NCI-H524 (cell line): ENCODE measurements at regions not wholly inside any gene's neighbourhood (a gene's known extent, or its start where the extent isn't known, plus 50 kb on each side); places are given as distances from the start of the nearest gene placed in this dataset.
A peak's percentile ranks its signal among the peaks of the same experiment; 100 is the strongest.
"Not testable (repeated sequence)": the region's sequence is repeated elsewhere in the genome, so short reads cannot be mapped to it uniquely, and the experiment has no call there.

Experiments
- DNase-seq, 2 experiments: peaks; one replicate each; lab custom pipeline; 2025; lab: John Stamatoyannopoulos, UW

DNA sequence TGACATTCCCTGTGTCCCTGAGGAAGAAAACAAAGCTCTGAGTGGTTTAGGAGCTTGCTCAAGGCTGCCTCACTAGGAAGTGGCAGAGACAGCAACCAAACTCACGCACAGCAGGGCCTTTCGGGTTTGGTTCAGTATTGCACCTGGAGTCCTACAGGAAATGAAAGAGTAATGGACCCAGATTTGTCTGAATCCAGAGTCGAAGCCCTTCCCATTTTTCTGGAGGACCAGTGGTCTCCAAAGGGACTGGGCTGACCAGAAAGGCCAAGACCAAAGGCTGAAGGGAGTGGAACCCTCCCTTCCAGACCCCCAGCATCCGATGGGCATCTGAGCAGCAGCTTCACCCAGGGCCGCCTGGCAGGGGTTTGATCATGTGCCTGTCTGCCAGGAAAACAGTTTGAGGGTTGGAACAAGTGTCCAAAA, 85.5 kb upstream of the RPL38 start:
- DNase-seq, result peak in 1 of 2 experiments; percentile 47

DNA sequence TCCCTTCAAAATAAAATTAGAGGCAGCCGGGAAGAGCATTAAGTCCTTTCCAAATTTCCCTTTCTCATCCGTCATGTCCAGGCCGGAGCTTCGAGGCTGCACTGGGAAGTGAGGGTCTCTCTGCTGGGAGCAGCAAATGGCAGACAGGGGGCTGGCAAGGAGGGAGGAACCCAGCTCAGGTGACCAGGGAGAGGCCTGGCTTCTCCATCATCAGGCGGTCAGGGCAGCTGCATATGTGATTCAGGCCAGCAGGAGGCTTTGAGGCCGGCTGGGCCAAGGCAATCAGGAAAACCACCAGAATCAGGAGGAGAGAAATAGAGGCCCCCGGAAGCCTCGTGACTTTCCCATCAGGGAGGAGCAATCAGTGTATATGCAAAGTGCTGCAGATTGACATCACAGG, 85.0 kb upstream of the RPL38 start:
- peak in 1 of 2 experiments; percentile 24 for DNase-seq

DNA sequence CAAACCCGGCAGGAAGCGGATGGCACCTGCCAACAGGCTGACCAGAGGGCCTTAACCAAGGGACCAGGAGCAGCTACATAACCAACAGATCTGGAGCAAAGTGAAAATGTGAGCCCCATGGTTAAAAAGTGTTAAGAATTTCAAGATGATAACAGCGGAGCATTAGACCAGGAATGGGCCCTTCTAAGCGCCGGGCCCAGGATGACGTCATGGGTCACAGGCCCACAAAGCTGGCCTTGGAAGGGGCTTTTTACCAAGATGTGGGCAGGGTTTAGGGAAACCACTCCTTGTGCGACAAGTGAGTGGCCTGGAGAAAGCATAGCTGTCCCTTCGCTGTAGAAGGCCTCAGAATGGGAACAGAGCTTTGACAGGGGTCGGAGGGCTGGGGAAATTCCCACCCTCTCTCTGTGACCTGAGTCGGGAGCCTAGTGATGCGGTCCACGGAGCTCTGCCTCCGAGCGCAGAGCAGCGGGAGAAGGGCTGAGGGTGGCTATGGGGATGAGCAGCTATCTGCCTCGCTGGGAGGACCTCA, 84.4 kb upstream of the RPL38 start:
- no peak for DNase-seq

DNA sequence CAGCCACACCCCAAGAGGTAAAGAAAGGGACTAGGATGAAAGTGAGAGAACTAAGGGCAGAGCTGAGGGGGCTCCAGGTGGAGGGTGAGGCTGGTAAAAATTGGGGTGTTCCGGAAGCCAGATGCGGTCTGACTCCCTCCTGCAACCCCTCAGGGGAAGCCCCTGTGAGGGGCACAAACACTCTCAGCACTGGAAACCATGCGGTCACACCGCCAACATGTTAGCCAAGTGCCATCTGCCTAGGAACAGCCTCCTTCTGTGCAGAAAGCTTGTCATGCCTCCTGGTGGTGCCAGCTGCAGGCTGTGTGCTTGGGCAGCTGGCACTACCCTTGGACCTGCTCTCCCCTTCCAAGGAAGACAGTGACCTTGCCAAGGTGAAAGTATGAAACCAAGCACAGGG, 83.5 kb upstream of the RPL38 start:
- peak; percentile 92 to 95 for DNase-seq

DNA sequence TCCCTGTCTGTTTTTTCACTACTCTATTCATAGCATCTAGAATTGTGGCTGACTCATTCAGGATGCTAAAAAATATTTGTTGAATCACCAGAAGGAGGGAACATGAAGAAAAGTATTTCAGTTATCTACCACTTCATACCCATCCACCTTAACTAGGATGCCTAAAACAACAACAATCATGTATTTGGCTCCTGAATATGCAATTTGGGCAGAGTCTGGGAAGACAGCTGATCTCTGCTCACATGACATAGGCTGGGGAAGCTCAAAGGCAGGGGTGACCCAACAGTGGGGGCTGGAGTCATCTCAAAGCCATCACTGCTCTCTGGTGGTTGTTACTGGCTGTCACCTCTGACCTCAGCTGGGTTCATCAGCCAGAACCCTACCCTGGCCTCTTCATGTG, 80.1 kb upstream of the RPL38 start:
- no peak for DNase-seq

DNA sequence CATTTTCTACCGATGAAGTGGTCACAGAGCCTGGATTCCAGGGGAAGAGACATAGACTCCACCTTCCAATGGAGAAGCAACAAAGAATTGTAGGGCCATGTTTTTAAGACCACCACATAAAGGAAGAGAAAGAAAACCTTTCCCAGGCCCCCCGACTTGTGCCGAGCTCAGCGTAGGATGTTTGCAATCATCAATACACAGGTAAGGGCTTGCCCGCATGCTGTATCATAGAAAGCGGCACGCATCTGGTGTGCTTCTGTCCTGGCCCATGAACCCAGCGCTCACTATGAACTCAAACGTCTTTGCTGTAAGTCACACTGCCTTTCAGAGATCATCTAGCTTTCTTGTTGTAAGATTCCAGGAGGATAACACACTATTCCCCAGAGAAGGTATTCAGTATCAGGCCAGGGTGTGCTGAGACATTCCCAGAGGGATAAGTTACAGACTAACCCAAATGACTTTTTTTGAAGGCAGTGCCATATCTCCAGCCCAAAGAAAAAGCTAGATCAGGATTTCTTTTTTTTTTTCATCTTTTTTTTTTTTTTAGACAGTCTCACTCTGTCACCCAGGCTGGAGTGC, 79.5 kb upstream of the RPL38 start:
- DNase-seq, result no peak

DNA sequence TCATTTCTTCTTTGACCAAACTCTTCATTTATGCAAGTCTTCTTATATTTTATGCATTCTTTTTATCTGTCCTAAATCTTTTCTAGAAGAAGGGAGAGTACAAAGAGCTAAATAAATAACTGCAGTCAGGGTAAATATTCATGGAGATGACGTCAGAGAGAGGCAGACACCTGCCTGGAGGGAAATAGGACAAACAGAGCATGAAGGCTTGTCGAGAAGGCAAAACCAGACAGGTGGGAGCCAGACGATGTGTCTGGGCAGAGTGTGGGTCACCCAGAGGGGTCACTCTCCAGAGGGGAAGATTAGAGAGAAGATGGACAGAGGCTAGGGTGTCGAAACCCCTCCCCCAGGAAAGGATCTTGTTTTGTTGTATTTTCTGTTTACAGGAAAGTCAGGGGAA, 78.3 kb upstream of the RPL38 start:
- DNase-seq, result no peak

DNA sequence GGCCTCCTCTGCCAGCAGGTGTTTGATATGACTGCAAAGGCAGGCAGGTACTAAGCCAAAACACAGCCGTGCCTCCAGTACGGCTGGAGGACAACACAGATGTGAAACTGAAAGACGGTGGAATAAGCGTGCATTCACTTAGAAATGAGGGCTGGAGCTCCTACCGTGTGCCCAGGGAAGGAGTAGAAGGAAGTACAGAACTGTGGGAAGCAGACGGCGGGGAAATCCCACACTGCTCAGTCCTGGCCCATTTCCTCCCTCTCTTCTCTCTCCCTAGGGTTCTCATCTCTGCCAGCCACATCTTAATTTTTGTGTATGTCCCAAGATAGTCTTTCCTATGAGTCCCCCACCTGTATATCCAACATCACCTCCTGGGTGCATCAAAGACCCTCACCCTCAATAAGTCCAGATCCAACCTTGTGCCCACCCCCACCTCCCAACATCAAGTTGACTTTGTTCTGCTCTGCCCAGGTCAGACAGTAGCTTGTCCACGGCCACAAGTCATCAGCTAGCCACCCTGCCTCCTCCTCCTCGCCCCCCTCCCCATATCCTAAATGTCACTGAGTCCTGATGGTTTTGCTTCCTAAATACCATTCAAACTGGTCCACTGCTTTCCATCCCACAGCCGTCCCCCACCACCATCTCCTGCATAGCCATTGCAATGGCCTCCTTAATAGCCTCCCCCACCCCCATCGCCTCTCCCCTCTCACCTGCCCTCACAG, 77.1 kb upstream of the RPL38 start:
- no peak for DNase-seq

DNA sequence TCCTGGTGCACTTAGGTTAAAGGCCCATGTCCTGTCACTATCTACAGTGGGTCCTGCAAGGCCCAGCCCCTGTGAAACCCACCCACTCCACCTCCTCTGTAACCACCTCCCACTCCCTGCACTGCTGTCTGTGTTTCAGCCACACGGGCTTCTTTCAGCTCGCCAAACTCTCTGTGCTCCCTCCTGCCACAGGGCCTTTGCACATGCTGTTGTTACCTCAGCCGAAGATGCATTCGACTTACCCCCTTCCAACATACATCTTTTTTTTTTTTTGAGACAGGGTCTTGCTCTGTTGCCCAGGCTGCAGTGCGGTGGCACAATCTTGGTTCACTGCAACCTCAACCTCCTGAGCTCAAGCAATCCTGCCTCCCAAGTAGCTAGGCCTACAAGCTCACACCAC, 76.5 kb upstream of the RPL38 start:
- no peak for DNase-seq

DNA sequence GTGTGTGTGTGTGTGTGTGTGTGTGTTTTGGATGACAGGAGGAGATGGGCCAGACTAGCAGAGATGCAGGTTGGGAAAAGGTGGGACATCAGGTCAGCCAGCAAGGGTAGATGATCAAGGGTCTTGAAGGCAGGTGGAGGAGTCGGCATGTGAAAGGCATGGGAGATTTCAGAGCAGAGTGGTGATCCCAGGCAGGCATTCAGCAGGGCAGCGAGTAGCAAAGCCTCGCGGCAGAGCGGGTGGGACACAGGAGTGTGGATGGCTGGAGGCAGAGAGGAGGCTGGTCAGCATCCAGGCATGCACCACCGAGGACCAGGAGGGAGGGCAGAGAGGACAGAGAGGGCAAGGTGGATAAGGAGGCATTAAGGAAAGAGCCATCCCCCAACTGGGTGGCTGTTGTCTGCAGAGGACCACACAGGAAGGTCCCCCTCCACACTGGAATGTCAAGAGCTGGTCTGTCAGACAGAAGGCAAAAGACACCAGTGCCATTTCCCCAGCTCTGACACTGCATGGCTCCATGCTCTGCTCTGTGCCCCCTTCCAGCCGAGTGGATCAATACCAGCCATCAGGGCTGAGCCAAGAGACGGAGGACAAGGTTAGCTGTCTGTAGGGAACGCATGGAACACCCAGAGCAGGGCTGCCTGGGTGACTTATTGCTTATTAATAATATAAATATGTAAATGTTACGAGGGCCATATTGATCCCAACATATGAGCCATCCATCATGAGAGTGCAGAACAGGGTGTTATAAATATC, 74.8 kb upstream of the RPL38 start:
- DNase-seq, result no peak

DNA sequence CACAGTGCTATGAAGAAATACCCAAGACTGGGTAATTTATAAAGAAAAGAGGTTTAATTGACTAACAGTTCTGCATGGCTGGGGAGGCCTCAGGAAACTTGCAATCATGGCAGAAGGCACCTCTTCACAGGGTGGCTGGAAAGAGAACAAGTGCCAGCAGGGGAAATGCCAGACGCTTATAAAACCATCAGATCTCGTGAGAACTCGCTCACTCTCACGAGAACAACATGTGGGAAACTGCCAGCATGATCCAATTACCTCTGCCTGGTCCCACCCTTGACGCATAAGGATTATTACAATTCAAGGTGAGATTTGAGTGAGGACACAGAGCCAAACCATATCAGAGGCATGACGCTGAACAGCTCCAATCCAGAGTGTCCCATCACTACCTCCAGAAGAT, 73.7 kb upstream of the RPL38 start:
- peak in 1 of 2 experiments; percentile 37 for DNase-seq

DNA sequence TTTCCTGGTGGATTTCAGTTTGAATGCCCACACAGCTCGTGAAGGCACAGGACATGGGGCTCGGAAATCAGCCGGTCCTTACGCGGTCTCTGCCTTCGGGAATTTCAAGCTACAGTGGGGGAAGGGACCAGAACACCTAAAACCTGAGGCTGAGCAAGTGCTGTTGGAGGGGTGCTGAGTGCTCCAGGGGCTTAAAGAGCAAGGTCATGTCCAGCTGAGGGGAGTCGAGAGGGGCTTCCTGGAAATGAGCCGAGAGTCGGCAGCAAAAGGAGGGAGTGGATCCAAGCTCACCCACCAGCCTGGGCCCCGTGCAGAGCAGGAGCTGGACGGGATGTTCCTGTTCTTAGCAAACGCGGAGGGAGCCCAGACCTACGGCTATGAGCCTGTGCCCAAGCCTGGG, 73.2 kb upstream of the RPL38 start:
- no peak for DNase-seq

DNA sequence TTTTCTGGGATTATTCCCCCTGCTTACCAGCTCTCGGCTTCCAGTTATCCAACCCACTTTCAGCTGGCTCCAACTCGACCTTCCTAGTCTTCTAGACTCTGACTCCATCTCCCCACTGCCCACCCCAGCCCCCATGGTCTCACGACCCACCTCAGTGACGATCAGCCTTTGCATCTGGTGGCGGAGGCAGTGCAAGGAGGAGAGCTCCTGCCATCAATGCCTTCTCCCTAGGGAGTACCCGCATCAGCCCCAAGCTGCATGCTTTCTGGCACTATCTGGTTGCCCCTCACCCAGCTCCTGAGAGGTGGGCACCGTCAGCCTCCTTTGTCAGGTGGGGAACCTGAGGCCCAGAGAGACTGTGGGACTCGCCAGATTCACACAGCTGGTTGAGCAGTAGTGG, 72.6 kb upstream of the RPL38 start:
- DNase-seq, result no peak

DNA sequence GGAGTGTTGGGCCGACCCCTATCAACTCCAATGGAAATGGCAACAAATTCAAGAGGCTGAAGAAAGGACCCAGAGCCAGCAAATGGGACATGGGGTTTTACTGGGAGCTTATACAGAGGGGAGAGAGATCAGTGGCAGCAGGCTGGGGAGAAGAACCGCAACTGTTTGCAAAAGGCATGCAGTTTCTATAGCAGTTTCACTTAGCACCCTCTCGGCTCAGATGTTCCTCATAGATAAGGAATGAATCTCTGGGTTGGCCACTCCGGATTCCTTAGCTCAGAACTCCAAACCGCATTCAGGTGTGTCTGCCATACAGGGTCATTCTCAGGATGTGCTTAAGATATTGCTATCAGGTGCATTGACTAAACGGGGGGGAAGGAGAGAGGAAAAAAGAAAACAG, 71.1 kb upstream of the RPL38 start:
- DNase-seq, result no peak

DNA sequence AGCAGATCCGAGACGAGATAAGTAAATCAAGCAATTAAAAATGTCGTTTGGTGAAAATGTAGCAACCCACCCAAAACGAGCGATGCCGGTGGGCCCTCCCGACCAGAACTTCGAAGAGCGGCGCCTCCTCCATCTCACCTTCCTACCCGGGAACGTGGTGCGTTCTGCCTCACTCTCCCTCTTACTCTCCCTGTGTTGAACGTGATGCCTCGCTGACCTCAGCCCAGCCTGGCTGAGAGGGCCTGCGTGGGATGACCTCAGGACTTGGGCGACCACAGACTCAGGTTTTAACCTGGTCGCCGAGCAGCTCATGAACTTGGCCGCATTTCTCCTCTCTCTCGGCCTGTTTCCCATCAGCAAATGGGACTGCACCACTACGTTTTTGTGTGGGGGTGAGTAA, 69.7 kb upstream of the RPL38 start:
- no peak for DNase-seq

DNA sequence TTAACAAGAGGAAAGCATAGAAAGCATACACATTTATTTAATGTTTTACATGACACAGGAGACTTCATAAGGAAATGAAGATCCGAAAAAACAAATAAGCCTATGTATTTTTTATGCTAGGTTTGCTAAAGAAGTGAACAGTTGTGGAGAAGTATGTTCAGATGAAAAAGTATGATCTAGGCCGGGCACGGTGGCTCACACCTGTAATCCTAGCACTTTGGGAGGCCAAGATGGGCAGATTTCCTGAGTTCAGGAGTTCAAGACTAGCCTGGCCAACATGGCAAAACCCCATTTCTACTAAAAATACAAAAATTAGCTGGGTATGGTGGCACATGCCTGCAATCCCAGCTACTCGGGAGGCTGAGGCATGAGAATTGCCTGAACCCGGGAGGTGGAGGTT, 69.2 kb upstream of the RPL38 start:
- DNase-seq, result not testable (repeated sequence)

DNA sequence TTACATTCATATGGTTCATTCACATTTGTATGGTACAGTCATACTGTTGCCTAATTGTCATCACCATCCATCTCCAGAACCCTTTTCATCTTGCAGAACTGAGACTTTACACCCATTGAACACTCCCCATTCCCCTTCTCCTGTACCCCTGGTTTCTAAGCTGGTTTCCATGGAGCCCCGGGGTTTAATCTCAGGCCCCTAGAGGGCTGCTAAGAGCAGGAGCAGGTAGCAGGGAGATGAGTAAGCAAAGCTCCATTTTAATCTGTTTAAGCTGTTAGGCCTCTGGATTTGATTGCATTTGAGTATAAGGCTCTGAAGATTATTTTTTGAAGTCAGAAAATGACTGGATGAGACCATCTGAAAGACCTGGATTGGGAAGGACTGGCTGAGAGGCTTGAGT, 68.5 kb upstream of the RPL38 start:
- peak; percentile 68 to 90 for DNase-seq

DNA sequence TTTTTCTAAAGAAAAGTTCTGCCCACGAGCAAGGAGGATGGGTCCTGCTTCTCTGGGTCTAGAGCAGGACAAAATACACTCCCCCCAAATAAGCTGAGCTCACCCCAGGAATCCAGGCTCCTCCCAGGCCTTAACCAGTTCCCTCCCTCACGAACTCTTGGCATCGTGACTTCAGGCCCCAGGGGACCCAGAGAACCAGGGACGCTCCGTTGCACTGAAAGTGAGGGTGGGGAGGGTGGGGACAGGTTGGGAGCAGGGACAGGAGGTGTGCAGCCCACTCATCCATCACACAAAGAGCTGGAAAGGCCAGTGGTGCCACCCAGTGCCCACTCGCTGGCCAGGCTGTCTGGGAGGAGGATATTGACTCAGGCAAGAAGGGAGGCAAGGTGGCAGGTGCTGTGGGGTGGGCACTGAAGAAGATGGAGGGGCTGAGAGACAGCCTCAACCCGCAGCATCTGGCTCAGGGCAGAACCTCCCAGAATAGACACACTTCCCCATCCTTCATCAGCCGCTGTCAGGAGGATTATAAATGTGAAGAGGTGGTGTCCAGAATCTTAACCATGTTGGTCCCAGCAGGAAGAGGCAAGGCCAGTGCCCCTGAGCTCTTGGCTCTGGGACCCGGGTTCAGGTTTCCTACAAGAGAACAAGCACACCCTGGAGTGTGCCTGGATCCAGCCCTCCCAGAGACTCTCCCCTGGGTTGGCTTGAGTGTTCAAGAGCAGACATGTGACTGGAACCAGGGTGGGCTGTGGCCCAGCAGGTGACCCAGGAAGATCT, 67.9 kb upstream of the RPL38 start:
- DNase-seq, result peak; percentile 48 to 89

DNA sequence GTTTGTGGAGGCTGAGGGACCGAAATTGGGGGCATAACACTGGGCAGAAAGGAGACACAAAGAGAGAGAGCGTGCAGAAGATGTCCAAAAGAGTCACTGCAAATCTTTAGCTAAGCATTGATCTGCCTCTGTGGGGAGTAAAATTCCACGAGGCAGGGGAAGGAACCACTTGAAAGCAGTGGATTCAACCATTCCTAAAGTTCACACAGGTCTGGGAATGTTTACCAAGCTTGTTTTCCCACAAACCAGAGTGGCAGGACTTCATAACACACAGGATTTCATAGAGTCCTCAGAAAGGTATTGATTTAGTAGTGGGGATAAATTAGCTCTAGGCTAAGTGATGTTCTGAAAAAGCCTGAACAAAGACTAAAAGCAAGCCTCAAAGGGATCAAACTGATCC, 66.1 kb upstream of the RPL38 start:
- no peak for DNase-seq

DNA sequence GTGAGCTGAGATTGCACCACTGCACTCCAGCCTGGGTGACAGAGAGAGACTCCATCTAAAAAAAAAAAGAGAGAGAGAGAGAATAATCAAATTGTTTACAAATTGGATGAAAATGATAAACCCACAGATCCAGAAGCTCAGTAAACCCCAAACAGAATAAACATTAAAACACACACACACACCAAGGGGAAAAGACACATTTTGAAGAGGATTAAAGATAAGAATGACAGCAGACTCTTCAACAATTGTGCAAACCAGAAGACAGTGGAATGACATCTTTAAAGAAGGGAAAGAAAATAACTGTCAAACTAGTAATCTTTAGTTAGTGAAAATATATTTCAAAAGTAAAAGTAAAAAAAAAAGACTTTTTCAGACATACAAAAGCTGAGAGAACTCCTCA, 64.4 kb upstream of the RPL38 start:
- no peak for DNase-seq

DNA sequence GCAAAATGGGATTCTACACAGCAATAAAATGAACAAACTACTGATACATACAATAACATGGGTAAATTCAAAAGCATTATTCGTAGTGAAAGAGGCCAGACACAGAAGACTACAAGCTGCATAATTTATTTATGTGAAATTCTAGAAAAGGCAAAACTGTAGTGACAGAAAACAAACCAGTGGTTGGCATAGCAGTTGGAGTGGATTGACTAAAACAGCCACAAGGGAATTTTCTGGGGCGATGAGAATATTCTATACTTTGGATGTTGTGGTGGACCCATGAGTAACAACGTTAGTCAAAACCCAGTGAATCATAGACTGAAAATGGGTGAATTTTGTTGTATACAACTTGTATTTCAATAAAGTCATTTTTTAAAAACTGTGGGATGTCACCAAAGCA, 63.2 kb upstream of the RPL38 start:
- no peak for DNase-seq

DNA sequence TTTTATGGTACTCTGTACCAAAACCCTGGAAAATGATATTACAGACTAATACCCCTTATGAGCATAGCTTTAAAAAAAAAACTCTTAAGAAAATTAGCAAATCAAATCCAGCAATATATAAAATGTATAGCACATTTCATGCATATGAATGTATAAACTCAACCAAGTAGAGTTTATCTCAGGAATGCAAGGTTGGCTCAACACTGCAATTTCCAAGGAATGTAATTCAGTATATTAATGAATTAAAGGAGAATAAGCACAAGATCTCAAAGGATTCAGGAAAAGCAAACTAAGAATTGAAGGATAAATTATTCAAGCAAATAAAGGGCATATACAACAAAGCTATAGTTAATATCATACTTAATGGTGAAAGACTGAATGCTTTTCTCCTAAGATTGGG, 61.9 kb upstream of the RPL38 start:
- DNase-seq, result no peak
